ENCODE measurements at regions not wholly inside any gene's neighbourhood (a gene's known extent, or its start where the extent isn't known, plus 50 kb on each side); places are given as distances from the start of the nearest gene placed in this dataset.

DNA sequence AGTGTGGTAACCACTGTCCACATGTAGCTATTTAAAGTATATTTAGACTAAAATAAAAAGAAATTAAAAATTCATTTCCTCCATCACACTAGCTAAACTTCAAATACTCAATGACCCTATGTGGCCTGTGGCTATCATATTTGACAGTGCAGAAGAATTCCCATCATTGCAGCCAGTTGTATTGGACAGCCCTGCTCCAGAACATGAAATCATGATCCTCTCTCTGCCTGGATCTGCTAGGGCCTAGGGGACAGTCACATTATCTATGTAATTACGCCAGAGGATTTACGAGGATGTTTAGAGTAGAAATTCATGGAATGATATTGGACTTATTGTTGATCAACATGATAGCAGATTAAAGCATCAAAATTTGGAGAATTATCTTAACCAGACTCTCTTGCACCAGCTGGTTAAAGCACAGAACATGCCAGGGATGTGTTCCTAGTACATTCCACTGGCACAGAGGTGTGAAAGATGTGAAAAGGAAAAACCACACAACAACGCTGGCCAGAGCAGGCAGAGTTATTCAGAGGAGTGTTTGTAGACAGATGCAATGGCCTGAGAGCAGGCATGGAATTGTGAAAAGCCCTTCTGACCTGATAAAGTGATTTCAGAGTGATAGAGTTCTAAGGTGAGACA, 108.9 kb upstream of the STARD13 start:
- H3K4me1 Mint-ChIP-seq = no peaks in the 10 kb centered on the region
- H3K4me3 Mint-ChIP-seq = no peak overlapping the region
- H3K36me3 Mint-ChIP-seq = peaks cover 6% of the 10 kb centered on the region; the same call in 1 of the 2 replicates
- no peaks in the 10 kb centered on the region; the same call in 1 of the 2 replicates for H3K27me3 Mint-ChIP-seq (ENCODE audit: low read depth)
- TF ChIP-seq ZNF138 (CRISPR knock-in tag; conservative IDR thresholded peaks at IDR 0.05) (no peak), ELF4 (CRISPR knock-in tag; IDR thresholded peaks at IDR 0.05; ENCODE audit: low read depth) (no peak), ZNF671 (CRISPR knock-in tag; IDR thresholded peaks at IDR 0.05) (no peak), GABPB1 (CRISPR knock-in tag; IDR thresholded peaks at IDR 0.05) (no peak), HMGA2 (CRISPR knock-in tag; IDR thresholded peaks at IDR 0.05) (no peak), FOXP1 (CRISPR knock-in tag; IDR thresholded peaks at IDR 0.05; ENCODE audit: borderline replicate concordance) (no peak), JAZF1 (CRISPR knock-in tag; IDR thresholded peaks at IDR 0.05) (no peak), GTF2I (CRISPR knock-in tag; conservative IDR thresholded peaks at IDR 0.05) (no peak)
- TF ChIP-seq, protein P1, sequence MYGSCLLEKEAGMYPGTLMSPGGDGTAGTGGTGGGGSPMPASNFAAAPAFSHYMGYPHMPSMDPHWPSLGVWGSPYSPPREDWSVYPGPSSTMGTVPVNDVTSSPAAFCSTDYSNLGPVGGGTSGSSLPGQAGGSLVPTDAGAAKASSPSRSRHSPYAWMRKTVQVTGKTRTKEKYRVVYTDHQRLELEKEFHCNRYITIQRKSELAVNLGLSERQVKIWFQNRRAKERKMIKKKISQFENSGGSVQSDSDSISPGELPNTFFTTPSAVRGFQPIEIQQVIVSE (CRISPR knock-in tag; IDR thresholded peaks at IDR 0.05; ENCODE audit: borderline replicate concordance) = no peak
- TF ChIP-seq, protein P2, sequence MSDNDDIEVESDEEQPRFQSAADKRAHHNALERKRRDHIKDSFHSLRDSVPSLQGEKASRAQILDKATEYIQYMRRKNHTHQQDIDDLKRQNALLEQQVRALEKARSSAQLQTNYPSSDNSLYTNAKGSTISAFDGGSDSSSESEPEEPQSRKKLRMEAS (CRISPR knock-in tag; IDR thresholded peaks at IDR 0.05) = no peak
- TF ChIP-seq, protein P3, sequence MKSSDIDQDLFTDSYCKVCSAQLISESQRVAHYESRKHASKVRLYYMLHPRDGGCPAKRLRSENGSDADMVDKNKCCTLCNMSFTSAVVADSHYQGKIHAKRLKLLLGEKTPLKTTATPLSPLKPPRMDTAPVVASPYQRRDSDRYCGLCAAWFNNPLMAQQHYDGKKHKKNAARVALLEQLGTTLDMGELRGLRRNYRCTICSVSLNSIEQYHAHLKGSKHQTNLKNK (CRISPR knock-in tag; IDR thresholded peaks at IDR 0.05) = no peak
- H3K27ac Mint-ChIP-seq = no peak overlapping the region
- no peak for DNase-seq (ENCODE audit: low spot score)
- H3K9me3 Mint-ChIP-seq = peaks cover 19% of the 10 kb centered on the region
- no peak for ATAC-seq
- CTCF ChIA-PET = no interaction called here
- POLR2A ChIA-PET = no interaction called here

DNA sequence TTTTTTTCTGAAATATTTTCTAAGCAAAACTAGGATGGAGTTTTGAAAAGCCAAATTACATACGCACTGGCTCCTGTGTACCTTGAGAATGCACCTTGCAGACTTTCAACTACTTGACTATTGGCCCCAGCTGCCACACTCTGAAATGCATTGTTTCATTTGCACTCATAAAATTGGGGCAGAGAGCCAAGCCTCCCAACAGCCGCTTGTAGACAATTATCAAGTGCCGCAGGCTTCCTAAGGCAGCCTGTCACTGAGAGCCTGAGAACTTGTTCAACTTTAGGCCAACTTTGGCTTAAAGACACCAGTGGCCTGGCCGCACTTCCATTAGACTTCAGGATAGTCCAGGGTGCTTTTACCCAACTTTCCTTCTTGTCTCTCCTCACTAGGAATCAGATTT, 115.7 kb upstream of the STARD13 start:
- H3K36me3 Mint-ChIP-seq = peaks cover 6% of the 10 kb centered on the region; the same call in 1 of the 2 replicates
- DNase-seq (ENCODE audit: low spot score) (no peak), ATAC-seq (no peak)
- no peak overlapping the region for H3K4me3 Mint-ChIP-seq
- peaks cover 19% of the 10 kb centered on the region for H3K9me3 Mint-ChIP-seq
- TF ChIP-seq JUN (CRISPR knock-in tag; IDR thresholded peaks at IDR 0.05) = no peak
- TF ChIP-seq EMX1 (CRISPR knock-in tag; IDR thresholded peaks at IDR 0.05) = no peak
- TF ChIP-seq, protein P4, sequence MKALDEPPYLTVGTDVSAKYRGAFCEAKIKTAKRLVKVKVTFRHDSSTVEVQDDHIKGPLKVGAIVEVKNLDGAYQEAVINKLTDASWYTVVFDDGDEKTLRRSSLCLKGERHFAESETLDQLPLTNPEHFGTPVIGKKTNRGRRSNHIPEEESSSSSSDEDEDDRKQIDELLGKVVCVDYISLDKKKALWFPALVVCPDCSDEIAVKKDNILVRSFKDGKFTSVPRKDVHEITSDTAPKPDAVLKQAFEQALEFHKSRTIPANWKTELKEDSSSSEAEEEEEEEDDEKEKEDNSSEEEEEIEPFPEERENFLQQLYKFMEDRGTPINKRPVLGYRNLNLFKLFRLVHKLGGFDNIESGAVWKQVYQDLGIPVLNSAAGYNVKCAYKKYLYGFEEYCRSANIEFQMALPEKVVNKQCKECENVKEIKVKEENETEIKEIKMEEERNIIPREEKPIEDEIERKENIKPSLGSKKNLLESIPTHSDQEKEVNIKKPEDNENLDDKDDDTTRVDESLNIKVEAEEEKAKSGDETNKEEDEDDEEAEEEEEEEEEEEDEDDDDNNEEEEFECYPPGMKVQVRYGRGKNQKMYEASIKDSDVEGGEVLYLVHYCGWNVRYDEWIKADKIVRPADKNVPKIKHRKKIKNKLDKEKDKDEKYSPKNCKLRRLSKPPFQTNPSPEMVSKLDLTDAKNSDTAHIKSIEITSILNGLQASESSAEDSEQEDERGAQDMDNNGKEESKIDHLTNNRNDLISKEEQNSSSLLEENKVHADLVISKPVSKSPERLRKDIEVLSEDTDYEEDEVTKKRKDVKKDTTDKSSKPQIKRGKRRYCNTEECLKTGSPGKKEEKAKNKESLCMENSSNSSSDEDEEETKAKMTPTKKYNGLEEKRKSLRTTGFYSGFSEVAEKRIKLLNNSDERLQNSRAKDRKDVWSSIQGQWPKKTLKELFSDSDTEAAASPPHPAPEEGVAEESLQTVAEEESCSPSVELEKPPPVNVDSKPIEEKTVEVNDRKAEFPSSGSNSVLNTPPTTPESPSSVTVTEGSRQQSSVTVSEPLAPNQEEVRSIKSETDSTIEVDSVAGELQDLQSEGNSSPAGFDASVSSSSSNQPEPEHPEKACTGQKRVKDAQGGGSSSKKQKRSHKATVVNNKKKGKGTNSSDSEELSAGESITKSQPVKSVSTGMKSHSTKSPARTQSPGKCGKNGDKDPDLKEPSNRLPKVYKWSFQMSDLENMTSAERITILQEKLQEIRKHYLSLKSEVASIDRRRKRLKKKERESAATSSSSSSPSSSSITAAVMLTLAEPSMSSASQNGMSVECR (CRISPR knock-in tag; IDR thresholded peaks at IDR 0.05; ENCODE audit: borderline replicate concordance) = no peak
- no peak for TF ChIP-seq ZNF416 (CRISPR knock-in tag; IDR thresholded peaks at IDR 0.05)
- no peaks in the 10 kb centered on the region; the same call in 1 of the 2 replicates for H3K27me3 Mint-ChIP-seq (ENCODE audit: low read depth)
- no peaks in the 10 kb centered on the region for H3K4me1 Mint-ChIP-seq
- no peak overlapping the region for H3K27ac Mint-ChIP-seq
- POLR2A ChIA-PET = no interaction called here
- CTCF ChIA-PET = interaction anchor here (0.6 kb wide), 1 partner anchor 72 kb away, joined by 3 read pairs; no protein-coding TSS in a partner anchor

DNA sequence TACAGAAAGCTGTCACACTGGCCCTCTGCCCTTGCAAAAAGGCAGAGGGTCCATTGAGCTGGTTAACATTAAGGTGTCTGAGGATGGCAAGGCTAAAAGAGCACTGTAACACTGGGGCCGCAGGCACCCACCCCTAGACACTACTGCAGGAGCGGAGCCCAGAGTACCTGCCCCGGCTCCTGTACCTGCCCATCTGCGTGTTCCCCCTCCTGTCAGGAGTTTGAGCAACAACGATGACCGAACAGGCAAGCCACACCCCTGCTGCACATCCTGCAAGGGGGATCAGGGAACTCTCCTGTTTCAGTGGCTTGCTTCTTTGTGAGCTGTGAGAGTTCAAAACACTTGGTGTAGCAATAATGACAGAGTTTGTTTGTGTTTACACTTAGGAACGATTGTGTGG, 117.4 kb upstream of the STARD13 start:
- H3K4me1 Mint-ChIP-seq = no peaks in the 10 kb centered on the region
- peaks cover 6% of the 10 kb centered on the region; the same call in 1 of the 2 replicates for H3K9me3 Mint-ChIP-seq
- DNase-seq (ENCODE audit: low spot score) (no peak), ATAC-seq (peak; percentile 77)
- CTCF ChIA-PET = interaction anchor here (0.9 kb wide), 1 partner anchor 36 kb away, joined by 3 read pairs; no protein-coding TSS in a partner anchor
- H3K27ac Mint-ChIP-seq = no peak overlapping the region
- POLR2A ChIA-PET = no interaction called here
- H3K4me3 Mint-ChIP-seq = no peak overlapping the region
- H3K27me3 Mint-ChIP-seq (ENCODE audit: low read depth) = no peaks in the 10 kb centered on the region
- no peaks in the 10 kb centered on the region for H3K36me3 Mint-ChIP-seq
- TF ChIP-seq, protein P5, sequence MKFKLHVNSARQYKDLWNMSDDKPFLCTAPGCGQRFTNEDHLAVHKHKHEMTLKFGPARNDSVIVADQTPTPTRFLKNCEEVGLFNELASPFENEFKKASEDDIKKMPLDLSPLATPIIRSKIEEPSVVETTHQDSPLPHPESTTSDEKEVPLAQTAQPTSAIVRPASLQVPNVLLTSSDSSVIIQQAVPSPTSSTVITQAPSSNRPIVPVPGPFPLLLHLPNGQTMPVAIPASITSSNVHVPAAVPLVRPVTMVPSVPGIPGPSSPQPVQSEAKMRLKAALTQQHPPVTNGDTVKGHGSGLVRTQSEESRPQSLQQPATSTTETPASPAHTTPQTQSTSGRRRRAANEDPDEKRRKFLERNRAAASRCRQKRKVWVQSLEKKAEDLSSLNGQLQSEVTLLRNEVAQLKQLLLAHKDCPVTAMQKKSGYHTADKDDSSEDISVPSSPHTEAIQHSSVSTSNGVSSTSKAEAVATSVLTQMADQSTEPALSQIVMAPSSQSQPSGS (CRISPR knock-in tag; IDR thresholded peaks at IDR 0.05; ENCODE audit: borderline replicate concordance, low read depth) = no peak
- TF ChIP-seq, protein P6, sequence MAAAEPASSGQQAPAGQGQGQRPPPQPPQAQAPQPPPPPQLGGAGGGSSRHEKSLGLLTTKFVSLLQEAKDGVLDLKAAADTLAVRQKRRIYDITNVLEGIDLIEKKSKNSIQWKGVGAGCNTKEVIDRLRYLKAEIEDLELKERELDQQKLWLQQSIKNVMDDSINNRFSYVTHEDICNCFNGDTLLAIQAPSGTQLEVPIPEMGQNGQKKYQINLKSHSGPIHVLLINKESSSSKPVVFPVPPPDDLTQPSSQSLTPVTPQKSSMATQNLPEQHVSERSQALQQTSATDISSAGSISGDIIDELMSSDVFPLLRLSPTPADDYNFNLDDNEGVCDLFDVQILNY (CRISPR knock-in tag; IDR thresholded peaks at IDR 0.05) = no peak
- TF ChIP-seq SMAD4 (CRISPR knock-in tag; IDR thresholded peaks at IDR 0.05) (no peak), KAT7 (CRISPR knock-in tag; IDR thresholded peaks at IDR 0.05; ENCODE audit: borderline replicate concordance) (no peak), GRHL2 (CRISPR knock-in tag; IDR thresholded peaks at IDR 0.05; ENCODE audit: insufficient replicate concordance, severe bottlenecking) (no peak), NR3C1 (CRISPR knock-in tag; conservative IDR thresholded peaks at IDR 0.05; ENCODE audit: low read depth) (no peak), FOXP1 (CRISPR knock-in tag; IDR thresholded peaks at IDR 0.05; ENCODE audit: borderline replicate concordance) (no peak)
- TF ChIP-seq, protein P7, sequence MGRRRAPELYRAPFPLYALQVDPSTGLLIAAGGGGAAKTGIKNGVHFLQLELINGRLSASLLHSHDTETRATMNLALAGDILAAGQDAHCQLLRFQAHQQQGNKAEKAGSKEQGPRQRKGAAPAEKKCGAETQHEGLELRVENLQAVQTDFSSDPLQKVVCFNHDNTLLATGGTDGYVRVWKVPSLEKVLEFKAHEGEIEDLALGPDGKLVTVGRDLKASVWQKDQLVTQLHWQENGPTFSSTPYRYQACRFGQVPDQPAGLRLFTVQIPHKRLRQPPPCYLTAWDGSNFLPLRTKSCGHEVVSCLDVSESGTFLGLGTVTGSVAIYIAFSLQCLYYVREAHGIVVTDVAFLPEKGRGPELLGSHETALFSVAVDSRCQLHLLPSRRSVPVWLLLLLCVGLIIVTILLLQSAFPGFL (CRISPR knock-in tag; IDR thresholded peaks at IDR 0.05; ENCODE audit: borderline replicate concordance) = no peak
- TF ChIP-seq, protein P8, sequence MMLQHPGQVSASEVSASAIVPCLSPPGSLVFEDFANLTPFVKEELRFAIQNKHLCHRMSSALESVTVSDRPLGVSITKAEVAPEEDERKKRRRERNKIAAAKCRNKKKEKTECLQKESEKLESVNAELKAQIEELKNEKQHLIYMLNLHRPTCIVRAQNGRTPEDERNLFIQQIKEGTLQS (CRISPR knock-in tag; conservative IDR thresholded peaks at IDR 0.05) = no peak
